SKM-1 (cell line): ENCODE measurements at regions not wholly inside any gene's neighbourhood (a gene's known extent, or its start where the extent isn't known, plus 50 kb on each side); places are given as distances from the start of the nearest gene placed in this dataset.
A peak's percentile ranks its signal among the peaks of the same experiment; 100 is the strongest.
"Not testable (repeated sequence)": the region's sequence is repeated elsewhere in the genome, so short reads cannot be mapped to it uniquely, and the experiment has no call there.

ENCODE experiments used
- DNase-seq: peaks from one replicate; lab custom pipeline; 2025; ENCODE audit not compliant: unreplicated experiment; lab: John Stamatoyannopoulos, UW

DNA sequence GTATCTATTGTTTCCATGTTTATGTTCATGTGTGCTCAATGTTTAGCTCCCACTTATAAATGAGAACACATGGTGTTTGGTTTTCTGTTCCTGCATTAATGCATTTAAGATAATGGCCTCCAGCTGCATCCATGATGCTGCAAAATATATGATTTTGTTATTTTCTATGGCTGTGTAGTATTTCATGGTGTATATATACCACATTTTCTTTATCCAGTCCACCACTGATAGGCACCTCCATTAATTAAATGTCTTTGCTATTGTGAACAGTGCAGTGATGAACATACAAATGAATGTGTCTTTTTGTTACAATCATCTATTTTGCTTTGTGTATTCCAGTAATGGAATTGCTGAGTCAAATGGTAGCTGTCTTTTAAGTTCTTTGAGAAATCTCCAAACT lies 329.4 kb upstream of the MAGI2 start:
- DNase-seq: no peak

DNA sequence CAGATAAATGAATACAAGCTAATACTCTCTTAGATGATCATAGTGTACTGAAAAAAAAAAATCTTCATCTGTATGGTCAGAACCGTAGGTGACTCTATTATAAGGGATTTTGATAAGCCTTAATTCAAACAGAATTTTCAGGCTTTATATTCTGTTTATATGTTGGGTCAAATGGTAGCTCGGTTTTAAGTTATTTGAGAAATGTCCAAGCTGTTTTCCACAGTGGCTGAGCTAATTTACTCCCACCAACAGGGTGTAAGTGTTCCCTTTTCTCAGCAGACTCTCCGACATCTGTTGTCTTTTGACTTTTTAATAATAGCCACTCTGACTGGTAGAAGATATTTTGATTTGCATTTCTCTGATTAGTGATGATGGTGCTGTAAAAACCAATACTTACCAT lies 328.8 kb upstream of the MAGI2 start:
- DNase-seq: no peak

DNA sequence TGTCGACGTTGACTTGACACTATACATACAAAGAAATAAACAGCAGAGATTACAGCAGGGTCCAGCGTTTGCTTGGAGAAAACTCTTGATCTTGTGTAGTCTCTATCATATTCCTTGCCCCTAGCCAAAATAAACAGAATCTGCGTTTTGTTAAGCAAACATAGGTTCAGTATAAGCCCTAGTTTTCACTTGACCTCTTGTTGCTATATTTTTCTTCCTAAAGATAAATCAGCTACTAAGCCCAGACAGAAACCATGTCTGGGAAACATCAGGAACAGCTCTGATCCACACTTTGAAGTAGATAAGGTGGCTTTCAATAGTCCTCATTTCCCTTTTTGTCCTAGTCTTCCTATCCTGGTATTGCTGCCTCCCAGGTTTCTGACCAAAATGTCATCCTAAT lies 328.2 kb upstream of the MAGI2 start:
- DNase-seq: no peak

DNA sequence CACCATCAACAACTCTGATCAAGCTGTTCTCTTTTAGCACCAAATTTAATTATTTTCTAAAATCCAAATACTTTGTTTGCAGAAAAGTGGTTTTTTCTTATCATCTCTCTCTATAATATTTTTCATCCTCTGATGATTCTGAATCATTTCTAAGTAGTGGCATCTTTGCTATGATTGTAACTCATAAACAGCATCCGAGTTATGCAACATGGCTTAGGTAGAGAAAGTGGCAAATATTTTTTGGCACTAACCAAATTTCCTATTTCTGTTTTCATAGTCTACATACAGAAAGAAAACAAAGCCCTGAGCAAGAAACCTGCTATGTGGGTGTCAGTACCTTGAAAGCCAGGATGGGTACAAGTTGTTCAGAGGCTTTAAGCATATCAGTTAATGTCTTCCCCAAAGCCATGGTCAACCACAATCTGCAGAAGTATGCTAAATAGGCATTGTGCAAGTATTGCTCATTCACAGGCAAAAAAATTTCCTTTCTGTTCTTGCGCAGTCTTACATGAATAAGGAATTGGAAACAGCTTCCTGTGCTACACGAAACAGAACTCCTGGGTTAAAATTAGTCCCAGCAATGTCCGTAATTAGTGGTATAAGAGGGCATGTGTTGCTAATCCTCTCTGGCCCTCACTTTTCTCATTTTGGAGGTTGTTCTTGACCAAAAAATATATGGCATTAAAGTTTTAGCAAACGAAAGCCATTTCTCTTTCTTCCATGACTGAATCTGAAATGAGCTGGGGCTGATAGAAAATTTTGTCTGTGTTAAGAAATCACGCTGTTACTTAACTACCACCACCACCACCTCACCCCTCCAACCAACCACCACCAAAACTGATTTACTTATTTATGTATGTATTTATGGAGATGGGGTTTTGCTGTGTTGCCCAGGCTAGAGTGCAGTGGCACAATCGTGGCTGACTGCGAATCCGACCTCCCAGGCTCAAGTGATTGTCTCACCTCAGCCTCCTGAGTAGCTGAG lies 325.6 kb upstream of the MAGI2 start:
- peak; percentile 71 for DNase-seq

DNA sequence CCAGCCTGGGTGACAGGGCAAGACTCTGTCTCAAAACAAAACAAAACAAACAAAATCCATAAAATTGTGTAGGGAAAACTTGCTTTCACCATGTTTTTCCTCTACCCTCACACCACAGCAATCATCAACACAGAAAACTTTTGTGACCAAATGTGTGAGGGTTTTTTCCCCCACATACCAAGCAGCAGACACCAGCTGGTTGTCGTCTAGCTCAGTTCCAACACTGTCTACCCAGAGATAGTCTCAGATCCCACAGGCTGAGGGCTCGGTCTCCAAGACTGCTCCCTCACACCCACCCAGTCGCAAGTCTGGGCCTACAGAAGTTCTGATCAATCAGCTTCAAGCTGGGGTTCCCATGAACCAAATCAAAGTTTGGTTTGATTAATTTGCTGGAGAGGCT lies 322.4 kb upstream of the MAGI2 start:
- no peak for DNase-seq

DNA sequence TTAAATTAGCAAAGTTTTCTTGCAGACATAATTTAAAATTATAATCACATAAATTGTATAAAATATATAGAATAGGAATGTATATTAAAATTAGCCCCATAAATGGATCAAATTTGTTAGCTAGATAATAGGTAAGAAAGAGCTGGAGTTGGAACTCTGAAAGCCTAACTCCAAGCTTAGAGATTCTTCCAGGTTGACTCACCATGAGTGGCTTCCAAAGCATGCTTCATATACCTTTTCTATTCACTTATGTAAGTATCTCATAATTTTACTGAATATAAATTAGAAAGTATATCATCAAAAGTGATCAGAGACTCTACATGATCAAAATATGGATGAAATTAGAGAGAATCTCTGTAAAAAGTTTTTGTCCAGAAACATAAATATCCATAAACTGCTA lies 320.7 kb upstream of the MAGI2 start:
- no peak for DNase-seq

DNA sequence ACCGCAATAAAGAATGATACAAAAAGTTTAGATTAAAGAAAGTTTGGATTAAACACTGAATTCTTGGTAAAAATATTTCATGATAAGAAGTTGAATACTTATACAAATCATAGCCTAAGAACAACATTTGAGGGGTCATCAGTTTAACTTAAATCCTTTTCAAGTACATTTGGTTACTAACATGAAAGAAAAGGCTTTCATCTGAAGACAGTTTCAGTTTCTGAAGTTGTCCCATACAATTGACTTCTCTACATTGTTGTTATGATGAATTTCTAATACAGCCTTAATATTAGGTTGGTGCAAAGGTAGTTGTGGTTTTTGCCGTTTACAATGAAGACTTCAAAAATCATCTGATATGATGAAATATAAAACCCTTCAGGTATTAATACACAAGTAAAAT lies 317.5 kb upstream of the MAGI2 start:
- DNase-seq: no peak

DNA sequence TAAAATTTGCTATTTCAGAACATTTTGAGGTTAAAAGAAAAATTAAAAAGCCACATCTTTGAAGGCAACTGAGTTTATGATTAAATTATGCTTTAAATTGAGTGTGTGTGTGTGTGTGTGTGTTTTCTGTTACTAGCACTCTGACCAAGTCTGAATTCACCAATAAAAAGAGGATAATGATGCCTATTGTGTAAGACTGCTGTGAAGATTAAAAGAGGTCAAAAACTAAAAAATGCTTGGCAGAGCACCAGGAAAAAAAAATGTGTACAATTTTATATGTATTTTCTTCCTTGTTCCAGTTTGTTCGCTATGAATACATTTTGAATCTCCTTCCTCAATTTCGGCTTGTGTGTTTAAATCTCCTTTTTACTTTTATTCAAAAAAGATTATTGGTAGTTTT lies 316.6 kb upstream of the MAGI2 start:
- DNase-seq: no peak

DNA sequence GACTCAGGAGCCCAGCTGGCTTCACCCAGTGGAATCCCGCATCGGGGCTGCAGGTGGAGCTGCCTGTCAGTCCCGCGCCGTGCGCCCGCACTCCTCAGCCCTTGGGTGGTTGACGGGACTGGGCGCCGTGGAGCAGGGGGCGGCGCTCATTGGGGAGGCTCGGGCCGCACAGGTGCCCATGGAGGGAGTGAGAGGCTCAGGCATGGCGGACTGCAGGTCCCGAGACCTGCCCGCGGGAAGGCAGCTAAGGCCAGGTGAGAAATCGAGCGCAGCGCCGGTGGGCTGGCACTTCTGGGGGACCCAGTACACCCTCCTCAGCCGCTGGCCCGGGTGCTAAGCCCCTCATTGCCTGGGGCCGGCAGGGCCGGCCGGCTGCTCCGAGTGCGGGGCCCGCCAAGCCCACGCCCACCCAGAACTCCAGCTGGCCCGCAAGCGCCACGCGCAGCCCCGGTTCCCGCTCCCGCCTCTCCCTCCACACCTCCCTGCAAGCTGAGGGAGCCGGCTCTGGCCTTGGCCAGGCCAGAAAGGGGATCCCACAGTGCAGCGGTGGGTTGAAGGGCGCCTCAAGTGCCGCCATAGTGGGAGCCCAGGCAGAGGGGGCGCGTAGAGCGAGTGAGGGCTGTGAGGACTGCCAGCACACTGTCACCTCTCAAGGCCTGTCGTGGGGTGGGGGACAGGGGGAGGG lies 314.6 kb upstream of the MAGI2 start:
- DNase-seq: not testable (repeated sequence)

DNA sequence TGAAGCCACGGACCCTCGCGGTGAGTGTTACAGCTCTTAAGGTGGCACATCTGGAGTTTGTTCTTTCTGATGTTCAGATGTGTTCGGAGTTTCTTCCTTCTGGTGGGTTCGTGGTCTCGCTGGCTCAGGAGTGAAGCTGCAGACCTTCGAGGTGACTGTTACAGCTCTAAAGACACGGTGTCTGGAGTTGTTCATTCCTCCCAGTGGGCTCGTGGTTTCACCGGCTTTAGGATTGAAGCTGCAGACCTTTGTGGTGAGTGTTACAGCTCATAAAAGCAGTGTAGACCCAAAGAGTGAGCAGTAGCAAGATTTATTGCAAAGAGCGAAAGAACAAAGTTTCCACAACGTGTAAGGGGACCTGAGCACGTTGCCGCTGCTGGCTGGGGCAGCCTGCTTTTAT lies 313.7 kb upstream of the MAGI2 start:
- not testable (repeated sequence) for DNase-seq

DNA sequence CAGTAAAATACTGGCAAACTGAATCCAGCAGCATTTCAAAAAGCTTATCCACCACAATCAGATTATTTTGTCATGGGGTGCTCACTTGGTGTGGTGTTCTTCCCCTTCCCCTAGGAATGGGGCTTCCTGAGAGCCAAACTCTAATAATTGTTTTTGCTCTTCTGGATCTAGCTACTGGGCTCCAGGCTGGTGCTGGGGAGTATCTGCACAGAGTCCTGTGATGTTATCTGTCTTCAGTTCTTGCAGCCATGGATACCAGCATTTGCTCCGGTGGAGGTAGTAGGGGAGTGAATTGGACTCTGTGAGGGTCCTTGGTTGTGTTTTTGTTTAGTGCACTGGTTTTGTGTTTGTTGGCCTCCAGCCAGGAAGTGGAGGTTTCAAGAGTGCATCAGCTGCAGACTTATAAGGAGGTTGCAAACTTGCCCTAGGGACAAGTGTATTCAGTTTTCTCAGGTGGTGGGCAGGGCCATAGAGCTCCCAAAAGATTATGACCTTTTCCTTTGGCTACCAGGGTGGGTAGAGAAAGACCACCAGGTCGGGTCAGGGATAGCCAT lies 308.5 kb upstream of the MAGI2 start:
- DNase-seq: no peak

DNA sequence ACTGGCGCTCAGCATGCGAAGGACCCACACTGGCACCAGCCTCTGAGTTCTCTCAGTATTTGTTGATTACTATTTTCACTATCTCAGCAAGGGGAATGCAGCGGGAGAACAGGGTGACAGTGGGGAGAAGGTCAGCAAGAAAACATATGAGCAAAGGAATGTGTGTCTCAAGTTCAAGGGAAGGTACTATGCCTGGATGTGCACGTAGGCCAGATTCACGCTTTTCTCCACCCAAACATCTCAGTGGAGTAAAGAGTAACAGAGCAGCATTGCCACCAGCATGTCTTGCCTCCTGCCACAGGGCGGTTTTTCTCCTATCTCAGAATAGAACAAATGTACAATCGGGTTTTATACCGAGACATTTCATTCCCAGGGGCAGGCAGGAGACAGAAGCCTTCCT lies 297.5 kb upstream of the MAGI2 start:
- DNase-seq: not testable (repeated sequence)

DNA sequence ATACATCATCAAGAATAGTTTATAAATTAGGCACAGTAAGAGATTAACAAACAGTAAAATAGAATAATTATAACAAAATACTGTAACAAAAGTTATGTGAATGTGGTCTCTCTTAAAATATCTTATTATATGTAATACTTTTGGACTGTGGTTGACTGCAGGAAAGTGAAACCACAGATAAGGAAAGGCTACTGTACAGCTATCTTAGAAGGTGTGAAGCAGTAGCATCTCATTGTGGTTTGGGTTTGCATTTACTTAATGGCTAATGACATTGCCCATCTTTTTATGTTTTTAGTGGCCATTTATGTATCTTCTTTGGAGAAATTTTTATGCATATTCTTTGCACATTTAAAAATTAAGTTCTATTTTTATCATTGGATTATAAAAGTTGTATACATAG lies 296.4 kb upstream of the MAGI2 start:
- no peak for DNase-seq

DNA sequence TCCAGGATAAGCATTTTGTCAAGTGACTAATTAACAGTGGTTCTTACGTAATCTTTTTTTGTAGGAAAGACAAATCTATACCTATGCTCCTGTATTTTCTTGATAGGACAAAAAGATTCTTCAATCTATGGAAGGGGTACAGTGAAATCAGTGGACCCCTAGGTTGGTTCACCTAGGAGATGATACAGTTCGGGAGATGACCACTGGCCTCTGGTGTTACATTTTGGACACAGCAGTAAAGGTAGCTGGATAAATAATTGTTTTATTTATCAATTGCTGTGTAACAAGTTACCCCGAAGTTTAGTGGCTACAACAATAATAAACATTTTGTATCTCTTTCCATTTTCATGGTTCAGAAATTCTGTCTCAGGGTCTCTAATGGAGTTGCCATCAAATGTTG lies 288.2 kb upstream of the MAGI2 start:
- no peak for DNase-seq

DNA sequence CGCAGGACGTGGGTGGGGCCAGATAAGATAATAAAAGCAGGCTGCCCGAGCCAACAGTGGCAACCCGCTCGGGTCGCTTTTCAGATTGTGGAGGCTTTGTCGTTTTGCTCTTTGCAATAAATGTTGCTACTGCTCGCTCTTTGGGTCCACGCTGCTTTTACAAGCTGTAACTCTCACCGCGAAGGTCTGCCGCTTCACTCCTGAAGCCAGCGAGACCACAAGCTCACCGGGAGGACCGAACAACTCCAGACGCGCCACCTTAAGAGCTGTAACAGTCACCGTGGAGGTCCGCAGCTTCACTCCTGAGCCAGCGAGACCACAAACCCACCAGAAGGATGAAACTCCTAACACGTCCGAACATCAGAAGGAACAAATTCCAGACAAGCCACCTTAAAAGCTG lies 286.6 kb upstream of the MAGI2 start:
- DNase-seq: no peak

DNA sequence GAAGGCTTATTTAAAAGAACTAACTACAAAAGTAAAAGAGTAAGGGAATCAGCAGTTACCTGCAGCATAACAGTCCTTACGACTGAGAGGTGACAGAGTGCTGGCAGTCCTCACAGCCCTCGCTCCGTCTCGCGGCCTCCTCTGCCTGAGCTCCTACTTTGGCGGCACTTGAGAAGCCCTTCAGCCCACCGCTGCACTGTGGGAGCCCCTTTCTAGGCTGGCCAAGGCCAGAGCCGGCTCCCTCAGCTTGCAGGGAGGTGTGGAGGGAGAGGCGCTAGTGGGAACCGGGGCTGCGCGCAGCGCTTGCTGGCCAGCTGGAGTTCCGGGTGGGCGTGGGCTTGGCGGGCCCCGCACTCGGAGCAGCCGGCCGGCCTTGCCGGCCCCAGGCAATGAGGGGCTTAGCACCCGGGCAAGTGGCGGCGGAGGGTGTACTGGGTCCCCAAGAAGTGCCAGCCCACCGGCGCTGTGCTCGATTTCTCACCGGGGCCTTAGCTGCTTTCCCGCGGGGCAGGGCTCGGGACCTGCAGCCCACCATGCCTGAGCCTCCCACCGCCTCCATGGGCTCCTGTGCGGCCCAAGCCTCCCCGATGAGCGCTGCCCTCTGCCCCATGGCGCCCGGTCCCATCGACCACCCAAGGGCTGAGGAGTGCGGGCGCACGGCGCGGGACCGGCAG lies 285.7 kb upstream of the MAGI2 start:
- not testable (repeated sequence) for DNase-seq

DNA sequence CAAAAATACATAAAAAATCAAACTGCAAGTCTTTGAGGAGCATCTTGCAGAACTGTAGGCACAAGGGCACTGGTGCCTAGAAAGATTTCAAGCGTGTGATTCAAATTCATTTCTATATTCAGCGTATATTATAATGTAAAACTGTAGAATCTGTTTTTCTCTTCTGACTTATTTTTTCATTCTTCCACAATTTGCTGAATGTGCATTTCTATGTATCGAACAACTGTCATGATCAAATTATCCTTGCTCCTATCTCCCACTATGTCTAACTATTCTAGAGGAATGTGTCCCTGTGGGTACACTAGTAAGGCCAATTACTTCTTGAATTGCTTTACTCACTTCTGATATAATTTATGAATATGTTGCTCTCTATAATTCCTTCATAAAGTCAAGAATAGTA lies 283.0 kb upstream of the MAGI2 start:
- no peak for DNase-seq

DNA sequence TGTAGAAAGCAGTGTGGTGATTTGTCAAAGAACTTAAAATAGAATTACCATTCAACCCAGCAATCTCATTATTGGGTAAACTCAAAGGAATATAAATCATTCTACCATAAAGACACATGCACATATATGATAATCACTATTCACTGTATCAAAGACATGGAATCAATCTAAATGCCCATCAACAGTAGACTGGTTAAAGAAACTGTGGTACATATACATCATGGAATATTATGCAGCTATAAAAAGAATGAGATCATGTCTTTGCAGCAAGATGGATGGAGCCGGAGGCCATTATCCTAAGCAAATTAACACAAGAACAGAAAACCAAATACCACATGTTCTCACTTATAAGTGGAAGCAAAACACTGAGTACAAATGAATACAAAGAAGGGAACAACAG lies 281.5 kb upstream of the MAGI2 start:
- DNase-seq: no peak

DNA sequence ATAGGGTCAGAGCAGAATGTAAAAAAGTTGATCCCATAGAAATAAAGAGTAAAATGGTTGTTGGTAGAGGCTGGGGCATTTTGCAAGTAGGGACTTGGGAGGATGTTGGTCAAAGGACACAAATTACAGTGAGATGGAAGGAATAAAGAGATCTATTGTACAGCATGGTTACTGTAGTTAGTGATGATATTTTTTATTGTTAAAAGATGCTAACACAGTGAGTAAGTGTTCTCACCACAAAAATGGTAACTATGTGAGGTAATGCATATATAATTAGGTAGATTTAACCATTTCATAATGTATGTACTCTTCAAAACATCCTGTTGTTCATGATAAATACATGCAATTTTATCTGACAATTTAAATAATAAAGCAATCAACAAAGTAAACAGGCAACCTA lies 280.7 kb upstream of the MAGI2 start:
- DNase-seq: no peak

DNA sequence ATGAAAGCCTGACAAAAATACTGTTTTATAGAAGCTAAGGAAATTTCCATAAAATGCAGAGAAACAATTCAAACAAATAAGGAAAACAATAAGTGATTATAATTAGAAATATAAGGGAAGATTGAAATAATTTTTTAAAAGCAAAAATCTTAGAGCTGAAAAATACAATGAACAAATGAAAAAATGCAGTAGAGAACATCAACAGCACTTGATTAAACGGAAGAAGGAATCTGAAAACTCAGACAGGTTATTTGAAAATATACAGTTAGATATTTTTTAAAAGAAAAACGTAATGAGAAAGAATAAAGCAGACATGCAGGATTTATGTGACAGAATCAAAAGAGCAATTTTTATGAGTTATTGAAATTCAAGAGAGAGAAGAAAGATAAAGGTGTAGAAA lies 279.1 kb upstream of the MAGI2 start:
- DNase-seq: no peak

DNA sequence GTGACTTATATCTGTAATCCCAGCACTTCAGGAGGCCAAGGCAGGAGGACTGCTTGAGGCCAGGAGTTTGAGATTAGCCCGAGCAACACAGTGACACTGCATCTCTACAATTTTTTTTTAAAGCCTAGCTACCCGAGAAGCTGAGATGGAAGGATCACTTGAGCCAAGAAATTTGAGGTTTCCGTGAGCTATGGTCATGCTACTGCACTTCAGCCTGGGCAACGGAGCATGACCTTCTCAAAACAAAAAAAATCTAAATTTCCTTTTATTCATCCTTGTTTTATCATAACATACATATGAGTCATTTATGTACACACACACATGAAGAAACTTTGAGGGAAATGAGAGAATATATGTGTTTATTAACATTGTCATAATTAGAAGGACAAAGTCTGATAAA lies 277.5 kb upstream of the MAGI2 start:
- no peak for DNase-seq
